ENCODE measurements at regions not wholly inside any gene's neighbourhood (a gene's known extent, or its start where the extent isn't known, plus 50 kb on each side); places are given as distances from the start of the nearest gene placed in this dataset.

DNA sequence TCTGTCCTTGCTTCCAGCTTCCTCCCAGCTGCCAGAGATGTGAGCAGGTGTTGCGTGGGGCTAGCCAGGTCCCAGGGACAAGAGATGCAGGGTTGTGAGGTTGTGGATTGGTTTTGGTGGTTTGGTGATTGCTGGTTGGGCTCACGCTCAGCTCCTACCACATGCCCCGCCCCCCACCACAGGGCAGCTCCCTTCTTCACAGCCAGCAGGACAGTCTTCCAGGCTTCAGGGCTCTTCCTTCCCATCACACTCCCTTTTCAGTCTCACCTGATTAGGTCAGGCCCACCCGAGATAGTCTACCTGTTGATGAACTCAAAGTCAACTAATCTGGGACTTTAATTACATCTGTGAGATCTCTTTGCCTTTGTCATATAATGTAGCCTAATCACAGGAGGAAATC lies 52.0 kb upstream of the GLI2 start:
- TF ChIP-seq, protein P1, sequence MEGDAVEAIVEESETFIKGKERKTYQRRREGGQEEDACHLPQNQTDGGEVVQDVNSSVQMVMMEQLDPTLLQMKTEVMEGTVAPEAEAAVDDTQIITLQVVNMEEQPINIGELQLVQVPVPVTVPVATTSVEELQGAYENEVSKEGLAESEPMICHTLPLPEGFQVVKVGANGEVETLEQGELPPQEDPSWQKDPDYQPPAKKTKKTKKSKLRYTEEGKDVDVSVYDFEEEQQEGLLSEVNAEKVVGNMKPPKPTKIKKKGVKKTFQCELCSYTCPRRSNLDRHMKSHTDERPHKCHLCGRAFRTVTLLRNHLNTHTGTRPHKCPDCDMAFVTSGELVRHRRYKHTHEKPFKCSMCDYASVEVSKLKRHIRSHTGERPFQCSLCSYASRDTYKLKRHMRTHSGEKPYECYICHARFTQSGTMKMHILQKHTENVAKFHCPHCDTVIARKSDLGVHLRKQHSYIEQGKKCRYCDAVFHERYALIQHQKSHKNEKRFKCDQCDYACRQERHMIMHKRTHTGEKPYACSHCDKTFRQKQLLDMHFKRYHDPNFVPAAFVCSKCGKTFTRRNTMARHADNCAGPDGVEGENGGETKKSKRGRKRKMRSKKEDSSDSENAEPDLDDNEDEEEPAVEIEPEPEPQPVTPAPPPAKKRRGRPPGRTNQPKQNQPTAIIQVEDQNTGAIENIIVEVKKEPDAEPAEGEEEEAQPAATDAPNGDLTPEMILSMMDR (IDR thresholded peaks at IDR 0.05; ENCODE audit: low read depth, low read length) = no peak
- no peak for DNase-seq (ENCODE audit: extremely low read depth, low read depth)

GRCh38 chr2:120684289-120685065 lies 51.2 kb upstream of the GLI2 start:
- DNase-seq (ENCODE audit: extremely low read depth, low read depth) = peak; percentile 72
- TF ChIP-seq, protein P1 (IDR thresholded peaks at IDR 0.05; ENCODE audit: low read depth, low read length) = no peak

DNA sequence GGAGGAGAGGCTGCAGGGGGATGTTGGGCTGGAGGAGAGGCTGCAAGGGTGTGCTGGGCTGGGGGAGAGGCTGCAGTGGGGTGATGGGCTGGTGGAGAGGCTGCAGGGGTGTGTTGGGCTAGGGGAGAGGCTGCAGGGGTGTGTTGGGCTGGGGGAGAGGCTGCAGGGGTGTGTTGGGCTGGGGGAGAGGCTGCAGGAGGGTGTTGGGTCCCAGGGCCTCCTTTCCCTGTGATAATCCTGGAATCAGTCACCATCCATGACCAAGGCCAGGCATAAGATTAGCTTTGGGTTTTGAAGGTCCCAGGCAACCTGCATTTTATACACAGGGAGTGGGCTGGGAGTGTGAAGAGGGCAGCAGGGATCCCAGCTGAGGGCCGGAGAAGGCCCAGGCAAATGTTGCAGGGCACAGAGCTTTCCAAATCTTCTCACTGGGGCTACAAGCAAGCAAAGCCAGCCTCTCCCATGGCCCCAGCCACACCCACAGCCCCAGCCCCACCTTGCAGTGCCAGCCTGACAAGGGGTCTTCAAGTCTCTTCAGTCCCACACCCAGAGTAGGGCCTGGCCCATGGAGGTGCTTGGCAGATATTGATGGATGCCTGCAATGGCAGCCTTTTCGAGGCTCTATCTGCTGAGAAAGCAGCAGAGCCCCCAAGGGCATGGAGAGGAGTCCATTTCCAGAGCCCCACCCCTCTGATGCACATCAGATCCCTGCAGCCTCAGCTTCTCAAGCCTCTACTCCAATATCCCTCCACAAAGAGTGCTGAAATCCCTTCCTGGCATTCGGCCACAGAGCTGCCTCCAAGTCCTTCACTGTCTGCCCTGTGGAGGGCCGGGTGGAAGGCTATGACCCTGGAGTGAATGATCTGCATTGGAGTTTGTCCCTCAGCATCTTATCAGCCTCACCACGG lies 50.3 kb upstream of the GLI2 start:
- TF ChIP-seq, protein P1 (IDR thresholded peaks at IDR 0.05; ENCODE audit: low read depth, low read length) = no peak
- DNase-seq (ENCODE audit: extremely low read depth, low read depth) = no peak

All from AG09319 (cell line).